K562 (cell line): ENCODE measurements at regions not wholly inside any gene's neighbourhood (a gene's known extent, or its start where the extent isn't known, plus 50 kb on each side); places are given as distances from the start of the nearest gene placed in this dataset.

Source experiments
- KLF16 ChIP-seq: IDR thresholded peaks from 2 replicates; pipeline ENCODE4 v1.6.1; 2016; ENCODE audit warnings: antibody characterized with exemption
- NFATC3 ChIP-seq: fragments of 450-650 bp; IDR thresholded peaks from 2 replicates; pipeline ENCODE4 v1.6.1; 2017; ENCODE audit warnings: mild to moderate bottlenecking
- RAD21 ChIP-seq, 2 experiments: fragments of 250-450 bp in 1 of 2; fragments of 450-650 bp in 1 of 2; sonication (Bioruptor Pico) in 1 of 2; formaldehyde crosslinking in 1 of 2; IDR thresholded peaks in 1 of 2; conservative IDR thresholded peaks in 1 of 2; 2 replicates each; pipeline versions ENCODE4 v1.4.0 to v1.8.0; 2020 to 2022; ENCODE audit warnings: mild to moderate bottlenecking in 2 of 2, moderate library complexity in 1 of 2
- RAD51 ChIP-seq: fragments of 450-650 bp; IDR thresholded peaks from 2 replicates; pipeline ENCODE4 v1.7.1; 2016; ENCODE audit warnings: low read depth, mild to moderate bottlenecking, borderline replicate concordance
- ZNF316 ChIP-seq: fragments of 450-650 bp; IDR thresholded peaks from 2 replicates; pipeline ENCODE4 v1.6.1; 2016
- TF ChIP-seq, protein P1 (sequence below), 2 experiments: fragments of 450-650 bp in 1 of 2; sonication (generic) in 1 of 2; formaldehyde crosslinking in 1 of 2; IDR thresholded peaks; 2 replicates each; pipeline versions ENCODE4 v1.7.1 to v1.9.0; 2016 to 2022; ENCODE audit warnings: inconsistent platforms in 1 of 2, mild to moderate bottlenecking in 1 of 2, missing genetic modification reagents in 1 of 2
- TF ChIP-seq, protein P2 (sequence below), 3 experiments: IDR thresholded peaks in 2 of 3; conservative IDR thresholded peaks in 1 of 3; 2 replicates each; pipeline ENCODE4 v1.5.1; 2011 to 2012; ENCODE audit warnings: low read length in 3 of 3, mild to moderate bottlenecking in 3 of 3, control low read depth in 2 of 3, improper control_type of control experiment in 1 of 3, inconsistent platforms in 1 of 3, low read depth in 1 of 3, mixed read lengths in 1 of 3, moderate library complexity in 1 of 3; ENCODE audit not compliant: insufficient read depth in 2 of 3

DNA sequence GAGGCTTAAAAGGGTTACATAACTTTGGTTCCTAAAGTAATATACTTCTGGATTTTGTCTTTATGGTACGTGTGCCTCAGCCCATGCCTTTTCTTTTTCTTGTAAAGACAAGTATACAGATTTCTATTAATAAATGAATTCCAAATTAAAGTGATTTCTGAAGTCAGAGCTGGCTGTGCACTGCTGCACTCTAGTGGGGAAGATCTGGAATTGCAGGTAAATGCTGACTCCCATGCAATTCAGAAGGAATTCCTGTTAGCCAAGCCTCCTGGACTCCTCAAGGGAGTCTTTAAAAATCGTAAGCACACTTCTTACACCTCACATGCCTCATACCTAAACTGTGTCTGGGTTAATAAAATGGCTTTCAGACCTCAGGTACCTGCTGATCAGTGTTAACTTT lies 118.4 kb upstream of the SLC7A1 start (continued):
- TF ChIP-seq, protein P1, sequence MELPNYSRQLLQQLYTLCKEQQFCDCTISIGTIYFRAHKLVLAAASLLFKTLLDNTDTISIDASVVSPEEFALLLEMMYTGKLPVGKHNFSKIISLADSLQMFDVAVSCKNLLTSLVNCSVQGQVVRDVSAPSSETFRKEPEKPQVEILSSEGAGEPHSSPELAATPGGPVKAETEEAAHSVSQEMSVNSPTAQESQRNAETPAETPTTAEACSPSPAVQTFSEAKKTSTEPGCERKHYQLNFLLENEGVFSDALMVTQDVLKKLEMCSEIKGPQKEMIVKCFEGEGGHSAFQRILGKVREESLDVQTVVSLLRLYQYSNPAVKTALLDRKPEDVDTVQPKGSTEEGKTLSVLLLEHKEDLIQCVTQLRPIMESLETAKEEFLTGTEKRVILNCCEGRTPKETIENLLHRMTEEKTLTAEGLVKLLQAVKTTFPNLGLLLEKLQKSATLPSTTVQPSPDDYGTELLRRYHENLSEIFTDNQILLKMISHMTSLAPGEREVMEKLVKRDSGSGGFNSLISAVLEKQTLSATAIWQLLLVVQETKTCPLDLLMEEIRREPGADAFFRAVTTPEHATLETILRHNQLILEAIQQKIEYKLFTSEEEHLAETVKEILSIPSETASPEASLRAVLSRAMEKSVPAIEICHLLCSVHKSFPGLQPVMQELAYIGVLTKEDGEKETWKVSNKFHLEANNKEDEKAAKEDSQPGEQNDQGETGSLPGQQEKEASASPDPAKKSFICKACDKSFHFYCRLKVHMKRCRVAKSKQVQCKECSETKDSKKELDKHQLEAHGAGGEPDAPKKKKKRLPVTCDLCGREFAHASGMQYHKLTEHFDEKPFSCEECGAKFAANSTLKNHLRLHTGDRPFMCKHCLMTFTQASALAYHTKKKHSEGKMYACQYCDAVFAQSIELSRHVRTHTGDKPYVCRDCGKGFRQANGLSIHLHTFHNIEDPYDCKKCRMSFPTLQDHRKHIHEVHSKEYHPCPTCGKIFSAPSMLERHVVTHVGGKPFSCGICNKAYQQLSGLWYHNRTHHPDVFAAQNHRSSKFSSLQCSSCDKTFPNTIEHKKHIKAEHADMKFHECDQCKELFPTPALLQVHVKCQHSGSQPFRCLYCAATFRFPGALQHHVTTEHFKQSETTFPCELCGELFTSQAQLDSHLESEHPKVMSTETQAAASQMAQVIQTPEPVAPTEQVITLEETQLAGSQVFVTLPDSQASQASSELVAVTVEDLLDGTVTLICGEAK (IDR thresholded peaks at IDR 0.05), result no peak
- TF ChIP-seq, protein P1 (CRISPR knock-in tag; IDR thresholded peaks at IDR 0.05), result no peak
- TF ChIP-seq RAD51 (no peak), ZNF316 (peak; percentile 52), KLF16 (no peak), NFATC3 (no peak), RAD21 (CRISPR knock-in tag; conservative IDR thresholded peaks at IDR 0.05 in 1 of 2, IDR thresholded peaks at IDR 0.05 in 1 of 2) (peak in 1 of 2 experiments; percentile 50; a peak in 1 of 4 replicates)
- TF ChIP-seq, protein P2, sequence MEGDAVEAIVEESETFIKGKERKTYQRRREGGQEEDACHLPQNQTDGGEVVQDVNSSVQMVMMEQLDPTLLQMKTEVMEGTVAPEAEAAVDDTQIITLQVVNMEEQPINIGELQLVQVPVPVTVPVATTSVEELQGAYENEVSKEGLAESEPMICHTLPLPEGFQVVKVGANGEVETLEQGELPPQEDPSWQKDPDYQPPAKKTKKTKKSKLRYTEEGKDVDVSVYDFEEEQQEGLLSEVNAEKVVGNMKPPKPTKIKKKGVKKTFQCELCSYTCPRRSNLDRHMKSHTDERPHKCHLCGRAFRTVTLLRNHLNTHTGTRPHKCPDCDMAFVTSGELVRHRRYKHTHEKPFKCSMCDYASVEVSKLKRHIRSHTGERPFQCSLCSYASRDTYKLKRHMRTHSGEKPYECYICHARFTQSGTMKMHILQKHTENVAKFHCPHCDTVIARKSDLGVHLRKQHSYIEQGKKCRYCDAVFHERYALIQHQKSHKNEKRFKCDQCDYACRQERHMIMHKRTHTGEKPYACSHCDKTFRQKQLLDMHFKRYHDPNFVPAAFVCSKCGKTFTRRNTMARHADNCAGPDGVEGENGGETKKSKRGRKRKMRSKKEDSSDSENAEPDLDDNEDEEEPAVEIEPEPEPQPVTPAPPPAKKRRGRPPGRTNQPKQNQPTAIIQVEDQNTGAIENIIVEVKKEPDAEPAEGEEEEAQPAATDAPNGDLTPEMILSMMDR (IDR thresholded peaks at IDR 0.05 in 2 of 3, conservative IDR thresholded peaks at IDR 0.05 in 1 of 3; ENCODE audit: insufficient read depth in 2 of 3, low read depth in 1 of 3, low read length in 3 of 3), result peak; percentile 35 to 60 (median 55)
